HEK293T (cell line): ENCODE measurements at regions not wholly inside any gene's neighbourhood (a gene's known extent, or its start where the extent isn't known, plus 50 kb on each side); places are given as distances from the start of the nearest gene placed in this dataset.
"Not testable (repeated sequence)": the region's sequence is repeated elsewhere in the genome, so short reads cannot be mapped to it uniquely, and the experiment has no call there.

Source experiments
- ARNT ChIP-seq: fragments of 450-650 bp; IDR thresholded peaks from 2 replicates; pipeline ENCODE4 v1.6.1; 2017; ENCODE audit warnings: mild to moderate bottlenecking
- BHLHE40 ChIP-seq: fragments of 450-650 bp; IDR thresholded peaks from 2 replicates; pipeline ENCODE4 v1.6.1; 2016; ENCODE audit warnings: mild to moderate bottlenecking, moderate library complexity, borderline replicate concordance
- CTBP1 ChIP-seq: fragments of 450-650 bp; IDR thresholded peaks from 2 replicates; pipeline ENCODE4 v1.6.1; 2016; ENCODE audit warnings: borderline replicate concordance
- ELF4 ChIP-seq: fragments of 450-650 bp; IDR thresholded peaks from 2 replicates; pipeline ENCODE4 v1.6.1; 2017; ENCODE audit warnings: antibody characterized with exemption
- FOXK2 ChIP-seq: fragments of 450-650 bp; IDR thresholded peaks from 2 replicates; pipeline ENCODE4 v1.6.1; 2016; ENCODE audit warnings: mild to moderate bottlenecking
- FOXM1 ChIP-seq: fragments of 450-650 bp; IDR thresholded peaks from 2 replicates; pipeline ENCODE4 v1.6.1; 2017; ENCODE audit warnings: mild to moderate bottlenecking, borderline replicate concordance
- HDGF ChIP-seq: fragments of 450-650 bp; IDR thresholded peaks from 2 replicates; pipeline ENCODE4 v1.6.1; 2017; ENCODE audit warnings: antibody characterized with exemption, borderline replicate concordance
- L3MBTL2 ChIP-seq: fragments of 450-650 bp; conservative IDR thresholded peaks from 2 replicates; pipeline ENCODE4 v1.6.1; 2016; ENCODE audit warnings: mild to moderate bottlenecking
- SUZ12 ChIP-seq: fragments of 450-650 bp; IDR thresholded peaks from 2 replicates; pipeline ENCODE4 v1.6.1; 2016; ENCODE audit warnings: mild to moderate bottlenecking
- ZNF384 ChIP-seq: fragments of 450-650 bp; IDR thresholded peaks from 2 replicates; pipeline ENCODE4 v1.6.1; 2016

DNA sequence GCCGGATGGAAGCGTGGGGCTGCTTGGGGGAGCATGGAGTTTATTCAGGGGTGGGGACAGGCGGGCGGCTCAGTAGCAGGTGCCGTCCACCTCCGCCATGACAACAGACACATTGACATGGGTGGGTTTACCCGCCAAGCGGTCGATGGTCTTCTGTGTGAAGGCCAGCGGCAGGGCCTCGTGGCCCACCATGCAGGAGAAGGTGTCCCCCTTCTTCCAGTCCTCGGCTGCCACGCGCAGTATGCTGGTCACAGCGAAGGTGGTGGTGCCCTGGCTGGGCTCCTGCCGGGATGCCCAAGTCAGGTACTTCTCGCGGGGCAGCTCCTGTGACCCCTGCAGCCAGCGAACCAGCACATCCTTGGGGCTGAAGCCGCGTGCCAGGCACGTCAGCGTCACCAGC lies 180.7 kb downstream of the TMEM121 start:
- TF ChIP-seq FOXK2, ARNT, ELF4, FOXM1, HDGF, BHLHE40, SUZ12, ZNF384, CTBP1, L3MBTL2: not testable (repeated sequence)
